GM06990 (cell line): ENCODE measurements at regions not wholly inside any gene's neighbourhood (a gene's known extent, or its start where the extent isn't known, plus 50 kb on each side); places are given as distances from the start of the nearest gene placed in this dataset.

Experiments
- DNase-seq: peaks from one replicate; pipeline ENCODE4 v3.0.0-alpha.2; 2011; ENCODE audit not compliant: insufficient read length; ENCODE audit errors: extremely low read depth
- H3K27me3 ChIP-seq: replicated peaks from 2 replicates; pipeline ENCODE4 v1.6.0; 2011; ENCODE audit warnings: low read length; ENCODE audit not compliant: control insufficient read depth, insufficient read depth
- H3K36me3 ChIP-seq: 2 replicates; pipeline ENCODE4 v1.5.1; 2011; ENCODE audit warnings: low read length; ENCODE audit not compliant: control insufficient read depth, insufficient read depth
- H3K4me3 ChIP-seq: replicated peaks from 2 replicates; pipeline ENCODE4 v1.5.1; 2011; ENCODE audit warnings: low read depth, mild to moderate bottlenecking, control low read depth, low read length
- CTCF ChIP-seq: IDR thresholded peaks from 2 replicates; pipeline ENCODE4 v1.5.1; 2011; ENCODE audit warnings: low read length, control low read depth, mild to moderate bottlenecking, inconsistent platforms; ENCODE audit not compliant: insufficient read depth, poor library complexity, severe bottlenecking

- no peaks in the 10 kb centered on the region for H3K36me3 ChIP-seq
- H3K4me3 ChIP-seq, result no peak overlapping the region
- no peaks in the 10 kb centered on the region for H3K27me3 ChIP-seq
- no peak for DNase-seq
- no peak for TF ChIP-seq CTCF
Observed at GRCh38 chr2:53485021-53485728, 282.4 kb upstream of the CHAC2 start.

GRCh38 chr2:53484531-53484930 is 283.1 kb upstream of the CHAC2 start:
- no peak overlapping the region for H3K4me3 ChIP-seq
- DNase-seq, result no peak
- TF ChIP-seq CTCF, result no peak
- H3K36me3 ChIP-seq, result no peaks in the 10 kb centered on the region
- no peaks in the 10 kb centered on the region for H3K27me3 ChIP-seq

GRCh38 chr2:53477517-53477916 is 290.1 kb upstream of the CHAC2 start:
- H3K4me3 ChIP-seq, result no peak overlapping the region
- DNase-seq, result no peak
- no peaks in the 10 kb centered on the region for H3K27me3 ChIP-seq
- H3K36me3 ChIP-seq, result no peaks in the 10 kb centered on the region
- TF ChIP-seq CTCF, result no peak

- no peak overlapping the region for H3K4me3 ChIP-seq
- H3K27me3 ChIP-seq, result no peaks in the 10 kb centered on the region
- no peak for DNase-seq
- H3K36me3 ChIP-seq, result no peaks in the 10 kb centered on the region
- no peak for TF ChIP-seq CTCF
Observed at GRCh38 chr2:53476834-53477233, 290.8 kb upstream of the CHAC2 start.

- no peak overlapping the region for H3K4me3 ChIP-seq
- TF ChIP-seq CTCF, result no peak
- H3K27me3 ChIP-seq, result no peaks in the 10 kb centered on the region
- no peaks in the 10 kb centered on the region for H3K36me3 ChIP-seq
- DNase-seq, result no peak
Observed at GRCh38 chr2:53475766-53476165, 291.8 kb upstream of the CHAC2 start.

- no peaks in the 10 kb centered on the region for H3K27me3 ChIP-seq
- no peak overlapping the region for H3K4me3 ChIP-seq
- TF ChIP-seq CTCF, result no peak
- DNase-seq, result no peak
- no peaks in the 10 kb centered on the region for H3K36me3 ChIP-seq
Observed at GRCh38 chr2:53475321-53475720, 292.3 kb upstream of the CHAC2 start.
